CD4-positive, alpha-beta T cell treated with Interleukin-4 for 1 hour (primary cell): ENCODE measurements at regions not wholly inside any gene's neighbourhood (a gene's known extent, or its start where the extent isn't known, plus 50 kb on each side); places are given as distances from the start of the nearest gene placed in this dataset.

Experiments used
- DNase-seq, 2 donors: peaks; one replicate each; pipeline ENCODE4 v3.0.0-alpha.2; 2020 to 2022

GRCh38 chr22:48568736-48569330 lies 1258.8 kb downstream of the BRD1 start:
- DNase-seq: no peak

- no peak for DNase-seq
Measured at GRCh38 chr22:48567213-48567975, 1260.3 kb downstream of the BRD1 start.

GRCh38 chr22:48566741-48567140 lies 1260.9 kb downstream of the BRD1 start:
- DNase-seq: no peak

GRCh38 chr22:48565901-48566501 lies 1261.7 kb downstream of the BRD1 start:
- no peak for DNase-seq

- no peak for DNase-seq
Measured at GRCh38 chr22:48564995-48565394, 1262.7 kb downstream of the BRD1 start.

GRCh38 chr22:48563966-48564330 lies 1263.7 kb downstream of the BRD1 start:
- DNase-seq: no peak

- no peak for DNase-seq
Measured at GRCh38 chr22:48563118-48563965, 1264.3 kb downstream of the BRD1 start.

- DNase-seq: no peak
Measured at GRCh38 chr22:48561676-48562075, 1266.0 kb downstream of the BRD1 start.

GRCh38 chr22:48560836-48561235 lies 1266.8 kb downstream of the BRD1 start:
- DNase-seq: no peak

- DNase-seq: no peak
Measured at GRCh38 chr22:48560389-48560751, 1267.3 kb downstream of the BRD1 start.

- DNase-seq: no peak
Measured at GRCh38 chr22:48559647-48560388, 1267.9 kb downstream of the BRD1 start.

- no peak for DNase-seq
Measured at GRCh38 chr22:48558606-48559402, 1268.9 kb downstream of the BRD1 start.

GRCh38 chr22:48558016-48558415 lies 1269.7 kb downstream of the BRD1 start:
- no peak for DNase-seq

GRCh38 chr22:48557473-48557872 lies 1270.2 kb downstream of the BRD1 start:
- DNase-seq: no peak

GRCh38 chr22:48556751-48557150 lies 1270.9 kb downstream of the BRD1 start:
- no peak for DNase-seq

- DNase-seq: no peak
Measured at GRCh38 chr22:48556222-48556621, 1271.5 kb downstream of the BRD1 start.

- DNase-seq: no peak
Measured at GRCh38 chr22:48555606-48556005, 1272.1 kb downstream of the BRD1 start.

GRCh38 chr22:48554893-48555572 lies 1272.6 kb downstream of the BRD1 start:
- DNase-seq: no peak

GRCh38 chr22:48553694-48554308 lies 1273.9 kb downstream of the BRD1 start:
- DNase-seq: no peak

GRCh38 chr22:48553119-48553518 lies 1274.6 kb downstream of the BRD1 start:
- DNase-seq: no peak
